Spleen (tissue), 11 donors: ENCODE measurements at regions not wholly inside any gene's neighbourhood (a gene's known extent, or its start where the extent isn't known, plus 50 kb on each side); places are given as distances from the start of the nearest gene placed in this dataset.

Experiments used
- DNase-seq: peaks from one replicate; pipeline ENCODE4 v3.0.0-alpha.2; 2020
- H3K27ac ChIP-seq, 8 donors: fragments of 200-600 bp; sonication (generic) in 7 of 8; 1 replicate in 4 of 8; 2 replicates in 4 of 8; pipeline versions ENCODE4 v1.5.0 to v1.8.0; 2016 to 2021; ENCODE audit warnings: inconsistent platforms in 4 of 8, mild to moderate bottlenecking in 4 of 8, moderate library complexity in 1 of 8
- H3K27me3 ChIP-seq, 7 donors: fragments of 200-600 bp; sonication (generic) in 6 of 7; replicated peaks in 1 of 7; 1 replicate in 4 of 7; 2 replicates in 3 of 7; pipeline versions ENCODE4 v1.5.0 to v1.8.0; 2016 to 2021; ENCODE audit warnings: inconsistent platforms in 3 of 7, mild to moderate bottlenecking in 1 of 7
- H3K36me3 ChIP-seq, 6 donors: fragments of 200-600 bp; sonication (generic) in 5 of 6; 1 replicate in 4 of 6; 2 replicates in 2 of 6; pipeline versions ENCODE4 v1.5.0 to v1.8.0; 2016 to 2021; ENCODE audit warnings: inconsistent platforms in 2 of 6
- H3K4me1 ChIP-seq, 6 donors: fragments of 200-600 bp; sonication (generic) in 5 of 6; 1 replicate in 3 of 6; 2 replicates in 3 of 6; pipeline versions ENCODE4 v1.5.0 to v1.8.0; 2016 to 2021; ENCODE audit warnings: inconsistent platforms in 3 of 6
- H3K4me3 ChIP-seq, 8 donors: fragments of 200-600 bp; sonication (generic) in 7 of 8; 1 replicate in 4 of 8; 2 replicates in 4 of 8; pipeline versions ENCODE4 v1.5.0 to v1.8.0; 2016 to 2021; ENCODE audit warnings: inconsistent platforms in 4 of 8, mild to moderate bottlenecking in 4 of 8, moderate library complexity in 2 of 8
- H3K9me3 ChIP-seq, 8 donors: fragments of 200-600 bp; sonication (generic) in 7 of 8; 1 replicate in 4 of 8; 2 replicates in 4 of 8; pipeline versions ENCODE4 v1.5.0 to v1.8.0; 2016 to 2021; ENCODE audit warnings: inconsistent platforms in 4 of 8
- POLR2A ChIP-seq, 3 donors: fragments of 450-650 bp; IDR thresholded peaks; one replicate each; pipeline ENCODE4 v1.5.1; 2017; ENCODE audit warnings: antibody characterized with exemption in 3 of 3, mild to moderate bottlenecking in 1 of 3
- POLR2AphosphoS5 ChIP-seq, 3 donors: sonication (generic); formaldehyde crosslinking; IDR thresholded peaks; one replicate each; pipeline ENCODE4 v1.5.1; 2017; ENCODE audit warnings: antibody characterized with exemption in 3 of 3
- WGBS, 5 donors: extraction: QIAGEN DNeasy Blood & Tissue Kit in 3 of 5; methylation state at CpG; one replicate each; pipeline versions ENCODE4 v1.1.5 to v1.1.7; 2013 to 2018; 5-methylcytosine and 5-hydroxymethylcytosine counted together
- intact Hi-C: fragments of 100-400 bp; cut with DNase I; formaldehyde crosslinking; loops from one replicate; pipeline ENCODE4 v1.15.0; 2023; ENCODE audit warnings: low total_unique reads
- TF ChIP-seq, protein P1 (sequence below), 11 experiments: fragments of 200-600 bp in 7 of 11; fragments of 450-650 bp in 4 of 11; sonication (generic) in 4 of 11; IDR thresholded peaks in 8 of 11; conservative IDR thresholded peaks in 3 of 11; 1 replicate in 7 of 11; 2 replicates in 4 of 11; pipeline versions ENCODE4 v1.4.0 to v1.8.0; 2016 to 2021; ENCODE audit warnings: antibody characterized with exemption in 11 of 11, inconsistent platforms in 4 of 11, mild to moderate bottlenecking in 1 of 11
- donor health status: healthy with polysubstance abuse.
- donor health status: DM: no; HTN: no; CAD: no; lungs with moderate emphysema.
- donor health status: DM: no; HTN: no; CAD: no.
- donor health status: Bipolar disorder and iron deficiency.
- donor health status: healthy.
- donor health status: DM: no; HTN: no; CAD: no.
- donor health status: DM: yes; HTN: yes; CAD: no.

DNA sequence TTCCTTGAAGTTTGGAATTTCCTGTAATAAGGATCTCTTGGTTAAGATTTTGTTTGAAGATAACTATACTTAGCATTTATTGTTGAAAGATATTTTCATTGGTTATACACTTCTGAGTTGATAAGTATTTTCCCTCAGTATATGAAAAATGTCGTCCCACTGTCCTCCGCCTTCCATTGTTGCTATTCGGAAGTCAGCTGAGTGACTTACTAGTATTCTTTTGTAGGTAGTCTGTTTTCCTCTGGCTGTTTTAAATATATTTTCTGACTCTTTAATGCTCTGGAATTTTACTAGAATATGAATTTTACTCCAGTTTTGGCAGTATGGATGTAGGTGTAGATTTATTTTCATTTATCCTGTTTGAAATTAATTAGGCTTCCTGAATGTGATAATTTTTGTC, 498.7 kb upstream of the NFIA start:
- intact Hi-C loops: no loop called here
- 94 to 97% (median 96%) methylated on average over 3 of the region's 3 CpGs for WGBS, 5 donors
- H3K4me1 ChIP-seq: peaks cover 0 to 7% (median 0%) of the 10 kb centered on the region in 6 donors
- TF ChIP-seq POLR2A (IDR thresholded peaks at IDR 0.05): no peak
- TF ChIP-seq, protein P1, sequence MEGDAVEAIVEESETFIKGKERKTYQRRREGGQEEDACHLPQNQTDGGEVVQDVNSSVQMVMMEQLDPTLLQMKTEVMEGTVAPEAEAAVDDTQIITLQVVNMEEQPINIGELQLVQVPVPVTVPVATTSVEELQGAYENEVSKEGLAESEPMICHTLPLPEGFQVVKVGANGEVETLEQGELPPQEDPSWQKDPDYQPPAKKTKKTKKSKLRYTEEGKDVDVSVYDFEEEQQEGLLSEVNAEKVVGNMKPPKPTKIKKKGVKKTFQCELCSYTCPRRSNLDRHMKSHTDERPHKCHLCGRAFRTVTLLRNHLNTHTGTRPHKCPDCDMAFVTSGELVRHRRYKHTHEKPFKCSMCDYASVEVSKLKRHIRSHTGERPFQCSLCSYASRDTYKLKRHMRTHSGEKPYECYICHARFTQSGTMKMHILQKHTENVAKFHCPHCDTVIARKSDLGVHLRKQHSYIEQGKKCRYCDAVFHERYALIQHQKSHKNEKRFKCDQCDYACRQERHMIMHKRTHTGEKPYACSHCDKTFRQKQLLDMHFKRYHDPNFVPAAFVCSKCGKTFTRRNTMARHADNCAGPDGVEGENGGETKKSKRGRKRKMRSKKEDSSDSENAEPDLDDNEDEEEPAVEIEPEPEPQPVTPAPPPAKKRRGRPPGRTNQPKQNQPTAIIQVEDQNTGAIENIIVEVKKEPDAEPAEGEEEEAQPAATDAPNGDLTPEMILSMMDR (IDR thresholded peaks at IDR 0.05 in 8 of 11, conservative IDR thresholded peaks at IDR 0.05 in 3 of 11): no peak
- TF ChIP-seq POLR2AphosphoS5 (IDR thresholded peaks at IDR 0.05): no peak
- peaks cover 0 to 28% (median 20%) of the 10 kb centered on the region in 8 donors for H3K9me3 ChIP-seq
- no peak overlapping the region for H3K27ac ChIP-seq
- H3K4me3 ChIP-seq: no peak overlapping the region
- no peaks in the 10 kb centered on the region for H3K36me3 ChIP-seq
- H3K27me3 ChIP-seq: no peaks in the 10 kb centered on the region
- DNase-seq: no peak

DNA sequence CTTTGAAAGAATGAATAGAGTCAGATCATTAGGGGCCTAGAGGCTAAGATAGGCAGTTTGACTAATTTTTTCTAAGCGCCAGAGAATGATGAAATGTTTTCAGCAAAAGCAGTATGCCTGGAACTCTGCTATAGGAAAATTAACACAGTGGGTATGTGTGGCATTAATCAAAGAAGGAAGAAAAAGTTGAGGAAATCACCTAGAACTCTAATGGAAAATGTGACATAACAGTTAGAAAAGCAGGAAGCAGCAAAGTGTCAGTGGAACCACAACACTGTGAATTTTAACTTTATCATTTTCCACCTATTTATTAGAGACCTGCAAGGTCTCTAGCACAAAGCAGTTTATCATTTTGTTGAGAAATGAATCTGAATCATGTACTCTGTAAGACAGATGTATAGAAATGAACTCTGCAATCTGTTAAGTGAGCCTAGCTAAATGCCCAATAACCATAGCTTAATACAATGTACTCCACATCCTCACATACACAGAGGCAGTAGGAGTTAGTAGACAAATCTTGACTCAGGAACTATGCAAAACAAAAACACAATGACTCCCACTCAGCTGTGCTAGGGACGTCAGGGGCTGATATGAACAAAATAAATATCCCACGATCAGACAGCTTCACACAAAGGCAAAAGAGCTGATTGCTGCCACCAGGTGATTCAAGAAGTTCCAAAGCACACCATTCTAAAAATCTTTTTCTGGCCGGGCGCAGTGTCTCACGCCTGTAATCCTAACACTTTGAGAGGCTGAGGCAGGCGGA, 500.7 kb upstream of the NFIA start:
- Histone ChIP-seq H3K36me3 (no peaks in the 10 kb centered on the region), H3K27ac (peak overlapping the region in 1 of 8 donors; percentile 3), H3K9me3 (peaks cover 0 to 28% (median 20%) of the 10 kb centered on the region in 8 donors), H3K27me3 (no peaks in the 10 kb centered on the region), H3K4me3 (no peak overlapping the region), H3K4me1 (peaks cover 0 to 7% (median 0%) of the 10 kb centered on the region in 6 donors)
- no peak for DNase-seq
- no peak for TF ChIP-seq POLR2AphosphoS5 (IDR thresholded peaks at IDR 0.05)
- TF ChIP-seq, protein P1 (IDR thresholded peaks at IDR 0.05 in 8 of 11, conservative IDR thresholded peaks at IDR 0.05 in 3 of 11): no peak
- TF ChIP-seq POLR2A (IDR thresholded peaks at IDR 0.05): no peak
- intact Hi-C loops: no loop called here
- 80 to 88% (median 86%) methylated on average over 7 of the region's 7 CpGs for WGBS, 5 donors

DNA sequence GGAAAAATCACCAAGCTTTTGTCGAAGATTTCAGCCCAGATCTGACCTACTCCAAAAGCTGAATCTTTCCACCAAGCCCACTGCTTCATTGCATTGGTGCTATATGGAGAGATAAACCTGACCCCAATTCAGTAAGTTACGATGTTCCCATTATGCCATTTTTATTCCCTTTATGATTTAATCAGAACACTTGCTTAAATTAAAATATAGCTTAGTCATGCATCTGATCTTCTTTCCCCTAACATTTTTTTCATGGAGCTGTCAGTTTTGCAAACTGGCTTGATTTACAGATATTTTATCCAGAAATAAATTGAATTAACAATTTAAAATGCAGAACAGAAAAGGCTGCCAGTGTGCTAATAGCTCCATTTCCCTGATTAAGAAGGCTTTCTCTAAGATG, 503.5 kb upstream of the C1orf87 start:
- H3K27ac ChIP-seq: no peak overlapping the region
- TF ChIP-seq POLR2A (IDR thresholded peaks at IDR 0.05): no peak
- no peak for TF ChIP-seq POLR2AphosphoS5 (IDR thresholded peaks at IDR 0.05)
- TF ChIP-seq, protein P1 (IDR thresholded peaks at IDR 0.05 in 8 of 11, conservative IDR thresholded peaks at IDR 0.05 in 3 of 11): no peak
- no peak for DNase-seq
- H3K9me3 ChIP-seq: no peaks in the 10 kb centered on the region
- WGBS, 5 donors: 83 to 91% (median 89%) methylated on average over 2 of the region's 2 CpGs
- H3K4me1 ChIP-seq: peaks cover 0 to 37% (median 13%) of the 10 kb centered on the region in 6 donors
- no peaks in the 10 kb centered on the region for H3K36me3 ChIP-seq
- no peak overlapping the region for H3K4me3 ChIP-seq
- no peaks in the 10 kb centered on the region for H3K27me3 ChIP-seq
- intact Hi-C loops: no loop called here

DNA sequence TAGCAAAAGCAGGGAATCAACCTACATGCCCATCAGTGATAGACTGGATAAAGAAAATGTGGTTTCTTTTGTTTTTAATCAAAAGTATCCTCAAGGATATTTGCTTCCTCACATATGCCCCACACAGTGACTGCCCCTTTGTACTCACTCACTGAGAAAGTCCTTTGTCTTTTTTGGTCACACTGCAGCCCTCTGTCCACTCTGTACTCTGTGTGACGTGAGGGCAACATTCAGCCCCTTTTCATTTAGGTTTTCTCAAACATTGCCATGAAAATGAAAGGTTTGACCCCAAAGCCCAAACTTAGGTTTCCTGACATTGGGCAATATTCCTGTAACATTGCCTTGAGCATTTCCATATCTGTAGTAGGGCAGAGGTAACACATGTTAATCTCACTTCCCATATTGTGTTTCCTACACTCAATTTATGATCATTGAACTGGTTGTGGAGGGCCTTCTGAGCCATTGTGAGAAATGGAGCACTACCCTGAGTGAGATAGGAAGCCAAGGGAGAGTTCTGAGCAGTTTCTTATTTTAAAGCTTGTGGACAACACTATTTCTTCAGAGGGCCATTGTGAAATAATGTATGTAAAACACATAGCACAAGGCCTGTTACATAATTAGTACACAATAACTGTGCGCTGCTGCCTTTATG, 501.9 kb upstream of the C1orf87 start:
- Histone ChIP-seq H3K9me3 (no peaks in the 10 kb centered on the region), H3K27ac (peak overlapping the region in 6 of 8 donors; percentile 35 to 77 (median 66)), H3K4me3 (no peak overlapping the region), H3K4me1 (peaks cover 0 to 37% (median 10%) of the 10 kb centered on the region in 6 donors), H3K27me3 (no peaks in the 10 kb centered on the region), H3K36me3 (no peaks in the 10 kb centered on the region)
- WGBS, 5 donors: 41 to 70% (median 59%) methylated on average over 2 of the region's 2 CpGs
- DNase-seq: no peak
- intact Hi-C loops: no loop called here
- TF ChIP-seq, protein P1 (IDR thresholded peaks at IDR 0.05 in 8 of 11, conservative IDR thresholded peaks at IDR 0.05 in 3 of 11): no peak
- TF ChIP-seq POLR2A (IDR thresholded peaks at IDR 0.05): no peak
- peak in 1 of 3 donors; percentile 44 for TF ChIP-seq POLR2AphosphoS5 (IDR thresholded peaks at IDR 0.05)
